Stimulated activated CD4-positive, alpha-beta T cell treated with anti-CD3 and anti-CD28 coated beads, Interleukin-15, amount 100 ng/mL, for 24 hours (primary cell): ENCODE measurements at regions not wholly inside any gene's neighbourhood (a gene's known extent, or its start where the extent isn't known, plus 50 kb on each side); places are given as distances from the start of the nearest gene placed in this dataset.
"Not testable (repeated sequence)": the region's sequence is repeated elsewhere in the genome, so short reads cannot be mapped to it uniquely, and the experiment has no call there.

Experiments used
- DNase-seq: peaks from one replicate; pipeline ENCODE4 v3.0.0-alpha.2; 2020

GRCh38 chr18:29780816-29781215 is 1261.7 kb downstream of the DSC3 start:
- DNase-seq = no peak

- no peak for DNase-seq
Measured at GRCh38 chr18:29779096-29779495, 1263.4 kb downstream of the DSC3 start.

DNA sequence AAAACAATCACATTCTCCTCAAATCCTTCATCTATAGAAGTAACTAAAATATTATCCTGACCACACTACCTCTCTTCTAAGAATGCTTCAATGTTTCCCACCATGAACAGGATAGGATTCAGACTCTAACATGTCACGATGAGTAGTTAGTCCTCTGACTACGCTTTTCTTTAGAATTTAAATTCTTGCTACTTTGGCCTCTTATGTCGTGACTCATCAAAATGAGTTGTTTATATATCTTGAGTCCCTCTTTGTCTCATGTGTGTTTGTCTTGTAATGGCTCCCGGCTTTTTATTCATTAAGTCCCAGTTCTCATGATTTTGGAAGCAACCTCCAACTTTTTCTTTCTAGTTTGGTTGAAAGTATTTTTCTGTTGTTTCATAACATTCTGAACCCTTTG is 1289.2 kb downstream of the DSC3 start:
- DNase-seq = no peak

- DNase-seq = no peak
Measured at GRCh38 chr18:29749704-29750103, 1292.8 kb downstream of the DSC3 start.

GRCh38 chr18:29741461-29741860 is 1301.1 kb downstream of the DSC3 start:
- no peak for DNase-seq

- DNase-seq = no peak
Measured at GRCh38 chr18:29737620-29738019, 1304.9 kb downstream of the DSC3 start.

DNA sequence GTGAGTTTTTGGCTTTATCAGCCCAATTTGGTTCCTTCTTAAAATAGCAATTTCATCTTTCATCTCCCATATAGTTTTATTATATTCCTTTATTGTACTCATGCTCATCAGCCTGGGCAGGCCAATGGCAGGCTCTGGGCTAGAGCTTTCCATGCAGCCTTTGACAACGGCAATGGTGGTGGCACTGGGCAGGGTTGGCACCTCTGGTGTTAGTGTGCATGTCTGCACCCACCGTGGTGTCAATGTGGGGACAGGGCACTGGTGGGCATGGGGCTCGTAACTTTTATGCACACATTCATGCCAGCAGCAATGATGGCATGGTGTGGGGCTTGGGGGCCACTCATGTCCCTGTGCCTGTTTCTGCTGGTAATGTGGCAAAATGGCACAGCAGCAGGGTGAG is 1305.4 kb downstream of the DSC3 start:
- no peak for DNase-seq

DNA sequence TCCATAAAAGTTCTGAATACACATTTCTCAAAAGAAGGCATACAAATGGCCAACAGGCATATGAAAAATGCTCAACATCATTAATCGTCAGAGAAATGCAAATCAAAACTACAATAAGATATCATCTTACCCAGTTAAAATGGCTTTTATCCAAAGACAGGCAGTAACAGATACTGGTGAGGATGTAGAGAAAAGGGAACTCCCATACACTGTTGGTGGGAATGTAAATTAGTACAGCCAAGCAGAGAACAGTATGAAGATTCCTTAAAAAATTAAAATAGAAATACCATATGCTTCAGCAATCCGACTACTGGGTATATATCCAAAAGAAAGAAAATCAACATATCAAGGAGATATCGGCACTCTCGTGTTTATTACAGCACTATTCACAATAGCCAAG is 1312.5 kb downstream of the DSC3 start:
- DNase-seq = no peak

- no peak for DNase-seq
Measured at GRCh38 chr18:29726646-29727045, 1315.9 kb downstream of the DSC3 start.

- DNase-seq = not testable (repeated sequence)
Measured at GRCh38 chr18:29723486-29723885, 1319.1 kb downstream of the DSC3 start.

- DNase-seq = not testable (repeated sequence)
Measured at GRCh38 chr18:29715960-29716359, 1326.6 kb downstream of the DSC3 start.

GRCh38 chr18:29712785-29713184 is 1329.8 kb downstream of the DSC3 start:
- no peak for DNase-seq

GRCh38 chr18:29711932-29712331 is 1330.6 kb downstream of the DSC3 start:
- DNase-seq = no peak

GRCh38 chr18:29693334-29693733 is 1349.2 kb downstream of the DSC3 start:
- no peak for DNase-seq

DNA sequence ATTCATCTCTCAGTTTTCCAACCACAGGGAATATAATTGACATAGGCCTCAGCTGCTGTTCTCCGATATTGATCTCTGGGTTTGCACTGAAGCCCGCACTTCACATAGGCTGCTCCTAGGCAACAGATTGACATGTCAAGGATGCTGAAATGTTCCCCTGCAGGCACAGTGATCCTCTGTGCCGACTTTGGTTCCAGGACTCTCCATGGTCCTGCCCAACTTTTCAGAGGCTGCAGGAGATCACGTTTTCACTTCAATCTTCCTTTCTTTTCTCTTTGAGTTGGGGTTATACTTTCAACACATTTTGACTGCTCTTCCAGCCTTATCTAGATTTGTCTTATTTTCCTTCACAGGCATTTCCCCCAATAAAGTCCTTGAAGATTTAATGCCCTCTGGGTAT is 1361.0 kb downstream of the DSC3 start:
- DNase-seq = no peak

DNA sequence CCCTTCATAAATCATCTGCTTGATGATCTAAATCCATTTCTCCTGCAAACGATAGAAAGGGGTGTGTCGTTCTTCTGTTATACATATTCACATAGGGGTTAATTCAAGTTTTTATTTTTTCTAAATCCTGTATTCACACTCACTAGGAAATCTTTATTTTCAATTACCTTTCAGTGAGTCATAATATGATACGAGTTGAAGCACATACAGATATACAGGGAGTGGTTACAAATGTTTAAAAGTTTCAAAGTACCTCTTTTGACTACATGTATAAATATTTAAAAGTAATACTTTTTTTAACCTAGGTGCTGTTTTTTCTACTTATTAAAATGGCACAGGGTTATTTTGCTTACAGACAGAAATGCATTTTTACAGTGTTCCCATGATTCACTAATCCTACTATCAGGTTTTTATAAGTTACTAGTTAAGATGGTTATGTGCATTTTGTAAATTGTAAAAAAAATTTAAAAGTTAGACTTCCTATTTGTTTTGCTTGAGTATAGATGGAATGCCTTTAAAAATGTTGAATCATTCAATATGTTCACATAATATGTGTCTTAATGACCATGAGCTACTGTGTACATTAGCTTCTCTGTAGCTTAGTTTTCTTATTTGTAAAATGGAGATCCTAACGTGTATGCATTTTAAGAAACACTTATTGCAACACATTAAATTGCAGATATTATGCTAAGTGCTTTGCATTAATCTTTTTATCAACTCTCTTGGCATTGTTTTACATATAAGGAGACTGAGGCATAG is 1378.1 kb downstream of the DSC3 start:
- no peak for DNase-seq

DNA sequence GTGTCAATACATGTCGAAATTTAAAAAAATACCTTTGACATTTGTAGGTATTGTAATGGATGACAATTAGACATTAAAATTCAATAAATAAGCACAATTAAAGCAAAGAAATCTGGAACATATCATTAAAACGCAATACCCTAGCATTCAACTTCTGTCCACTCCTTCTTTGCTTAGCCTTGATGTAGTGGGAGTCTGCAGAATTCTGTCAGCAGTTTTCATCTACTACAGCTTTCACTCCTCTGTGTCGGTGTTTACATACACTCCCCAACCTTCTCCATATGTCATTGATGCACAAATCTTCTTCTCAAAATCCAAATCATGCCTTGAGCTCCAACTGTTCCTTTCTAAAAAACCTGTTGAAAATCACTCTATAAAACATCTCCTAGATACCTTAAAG is 1380.6 kb downstream of the DSC3 start:
- no peak for DNase-seq

GRCh38 chr18:29660777-29661176 is 1381.8 kb downstream of the DSC3 start:
- DNase-seq = no peak

- DNase-seq = no peak
Measured at GRCh38 chr18:29653671-29654215, 1388.8 kb downstream of the DSC3 start.

- DNase-seq = no peak
Measured at GRCh38 chr18:29652797-29653196, 1389.7 kb downstream of the DSC3 start.

DNA sequence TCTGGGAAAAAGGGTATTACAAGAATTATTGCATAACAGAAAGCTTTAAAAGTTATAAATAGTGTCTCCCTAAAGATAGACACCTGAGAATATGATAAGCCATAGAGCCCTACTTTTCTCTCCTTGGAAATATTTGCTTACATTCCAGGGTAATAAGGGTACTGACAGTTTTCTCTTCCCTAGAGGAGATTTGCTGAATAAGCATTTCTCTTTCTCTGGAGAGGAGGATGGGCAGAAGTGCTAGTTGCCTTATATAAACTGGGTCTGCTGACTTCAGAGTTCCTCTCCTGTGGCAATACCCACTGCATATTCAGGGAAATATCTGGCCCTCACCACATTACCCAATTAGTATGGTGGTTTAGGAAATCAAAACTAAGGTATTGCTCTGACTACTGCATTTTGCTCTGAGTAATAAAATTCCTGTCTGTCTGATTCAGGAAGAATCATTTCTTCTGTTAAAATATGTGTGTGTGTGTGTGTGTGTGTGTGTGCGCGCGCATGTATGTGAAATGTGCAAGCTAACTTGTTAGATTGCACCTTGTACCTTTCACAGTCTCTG is 1391.3 kb downstream of the DSC3 start:
- DNase-seq = no peak

GRCh38 chr18:29648891-29649290 is 1393.7 kb downstream of the DSC3 start:
- no peak for DNase-seq

DNA sequence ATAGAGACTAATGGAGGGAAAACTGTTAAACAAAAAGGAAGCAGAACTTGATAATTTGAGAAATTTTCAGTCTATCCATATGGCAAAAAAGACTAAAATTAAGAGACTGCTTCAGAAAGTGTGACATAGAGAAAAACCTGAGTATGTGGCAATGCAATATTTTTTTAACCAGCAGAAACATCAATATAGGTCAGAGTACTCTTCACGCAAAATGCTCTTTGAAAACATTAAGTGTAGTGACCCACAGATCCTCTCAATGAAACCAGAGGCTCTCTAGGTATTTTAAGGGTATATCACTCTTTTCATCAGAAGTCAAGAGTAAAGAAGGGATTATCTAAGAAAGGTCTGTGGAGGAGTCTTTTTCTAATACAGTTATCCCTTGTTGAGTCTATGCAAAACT is 1394.8 kb downstream of the DSC3 start:
- no peak for DNase-seq

GRCh38 chr18:29644276-29644675 is 1398.3 kb downstream of the DSC3 start:
- no peak for DNase-seq
